ENCODE measurements at regions not wholly inside any gene's neighbourhood (a gene's known extent, or its start where the extent isn't known, plus 50 kb on each side); places are given as distances from the start of the nearest gene placed in this dataset.
A peak's percentile ranks its signal among the peaks of the same experiment; 100 is the strongest.

DNA sequence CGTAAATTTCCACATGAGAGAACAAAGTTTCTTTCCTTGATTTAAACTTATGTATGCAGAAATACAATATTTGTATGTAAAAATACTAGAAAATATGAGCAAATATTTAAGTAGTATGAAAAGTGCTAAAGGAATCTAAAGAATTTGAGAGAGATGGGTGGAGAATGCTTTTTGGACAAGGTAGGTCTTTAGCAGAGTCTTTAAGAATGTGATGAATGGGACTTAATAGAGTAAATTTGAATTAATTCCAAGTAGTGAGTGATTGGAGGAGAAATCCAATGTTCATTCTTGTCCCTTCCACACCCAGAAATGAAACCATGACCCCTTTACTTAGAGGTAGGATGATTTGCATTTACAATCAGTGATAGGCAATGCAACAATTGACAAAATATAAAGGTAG, 570.9 kb upstream of the ZFP42 start:
- DNase-seq (ENCODE audit: low read depth): no peak

DNA sequence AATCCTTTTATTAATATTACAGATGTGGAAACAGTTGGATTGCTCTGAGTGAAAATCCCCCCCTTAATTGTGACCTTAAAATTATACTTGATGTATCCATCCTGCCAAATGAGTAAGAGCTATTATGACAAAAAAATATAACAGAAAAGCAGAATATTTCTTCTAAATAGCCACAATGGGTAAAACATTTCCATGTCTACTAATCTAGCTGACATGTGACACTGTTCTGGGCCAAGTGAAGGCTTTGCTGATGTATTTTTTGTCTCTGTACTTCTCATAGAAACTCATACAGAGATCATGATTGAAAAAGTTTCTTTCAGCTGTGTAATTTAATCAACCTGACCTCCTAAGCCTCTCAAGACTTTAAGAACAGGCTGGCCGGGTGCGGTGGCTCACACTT, 569.1 kb upstream of the ZFP42 start:
- DNase-seq (ENCODE audit: low read depth): no peak

DNA sequence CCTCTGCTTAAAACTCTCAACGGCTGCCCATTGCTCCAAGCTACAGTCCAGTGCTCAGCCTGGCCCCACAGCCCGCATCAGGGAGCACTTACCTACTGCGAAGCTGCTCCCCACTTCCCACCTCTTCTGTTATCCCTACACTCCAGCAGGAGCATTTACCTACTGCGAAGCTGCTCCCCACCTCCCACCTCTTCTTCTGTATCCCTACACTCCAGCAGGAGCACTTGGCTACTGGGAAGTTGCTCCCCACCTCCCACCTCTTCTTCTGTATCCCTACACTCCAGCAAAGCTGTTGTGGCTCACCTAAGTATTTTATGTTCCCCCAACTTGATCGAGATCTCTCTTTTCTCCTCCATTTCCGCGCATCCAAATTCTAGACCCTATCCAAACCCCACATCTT, 563.3 kb upstream of the ZFP42 start:
- no peak for DNase-seq (ENCODE audit: low read depth)

GRCh38 chr4:187433141-187433540, 562.4 kb upstream of the ZFP42 start:
- no peak for DNase-seq (ENCODE audit: low read depth)

DNA sequence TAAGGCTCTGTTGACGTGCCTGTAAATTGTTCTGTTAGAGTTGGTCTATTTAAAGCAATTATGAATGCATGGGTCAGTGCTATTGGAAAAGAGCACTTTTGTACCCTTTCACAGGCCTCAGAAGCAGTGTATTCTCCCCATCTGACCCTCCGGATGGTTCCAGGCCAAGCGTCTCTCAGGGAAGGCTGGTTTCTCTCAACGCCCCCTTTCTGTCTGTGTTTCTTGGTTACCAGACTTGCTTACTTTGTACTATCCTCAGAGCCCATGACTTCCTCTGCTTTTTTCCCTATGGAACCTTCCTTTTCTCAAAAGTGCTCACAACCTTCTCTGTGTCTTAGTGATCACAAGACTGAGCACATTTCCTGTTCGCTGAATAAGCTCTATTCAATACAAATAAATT, 559.3 kb upstream of the ZFP42 start:
- no peak for DNase-seq (ENCODE audit: low read depth)

GRCh38 chr4:187444061-187444460, 551.5 kb upstream of the ZFP42 start:
- DNase-seq (ENCODE audit: low read depth): no peak

- no peak for DNase-seq (ENCODE audit: low read depth)
These were observed 545.9 kb upstream of the ZFP42 start for GRCh38 chr4:187449702-187450101.

GRCh38 chr4:187451776-187452175, 543.8 kb upstream of the ZFP42 start:
- no peak for DNase-seq (ENCODE audit: low read depth)

GRCh38 chr4:187460016-187460415, 535.6 kb upstream of the ZFP42 start:
- no peak for DNase-seq (ENCODE audit: low read depth)

DNA sequence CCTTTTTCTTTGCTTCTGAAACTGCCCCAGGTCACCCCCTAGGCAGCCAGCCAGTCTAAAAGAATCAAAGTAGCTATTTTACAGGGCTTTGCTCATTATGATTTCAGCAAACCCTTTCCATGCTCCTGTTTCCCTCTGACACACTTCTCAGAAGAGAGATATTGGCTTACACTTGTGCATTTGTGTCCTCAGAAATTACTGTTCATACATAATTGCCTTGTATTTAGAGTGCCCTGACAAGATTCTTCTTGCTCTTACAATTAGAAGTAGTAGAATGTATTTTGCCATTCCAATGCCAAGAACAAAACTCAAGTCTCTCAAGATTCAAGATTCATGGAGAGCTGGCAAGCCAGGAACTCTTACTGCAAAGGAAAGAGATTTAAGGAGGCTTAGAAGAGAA, 531.0 kb upstream of the ZFP42 start:
- DNase-seq (ENCODE audit: low read depth): no peak

- no peak for DNase-seq (ENCODE audit: low read depth)
These were observed 528.3 kb upstream of the ZFP42 start for GRCh38 chr4:187467224-187467623.

DNA sequence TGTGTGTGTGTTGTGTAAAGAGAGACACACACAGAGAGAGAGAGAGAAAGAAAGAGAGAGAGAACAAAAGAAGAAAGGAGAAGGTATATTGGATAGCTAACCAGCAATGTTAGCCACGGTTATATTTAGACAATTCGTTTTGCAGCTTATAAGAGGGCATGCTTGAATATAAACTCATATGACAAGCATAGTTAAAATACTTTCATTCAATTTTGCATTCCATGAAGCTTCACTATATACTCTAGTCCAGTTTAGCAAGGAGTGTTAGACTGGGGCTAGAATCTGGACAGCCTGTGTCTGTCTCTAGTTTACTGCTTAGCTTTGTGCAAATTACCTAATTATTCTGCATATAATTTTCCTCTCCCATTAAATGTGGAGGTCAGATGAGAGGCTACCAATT, 525.9 kb upstream of the ZFP42 start:
- no peak for DNase-seq (ENCODE audit: low read depth)

- no peak for DNase-seq (ENCODE audit: low read depth)
These were observed 525.5 kb upstream of the ZFP42 start for GRCh38 chr4:187470061-187470460.

- no peak for DNase-seq (ENCODE audit: low read depth)
These were observed 521.3 kb upstream of the ZFP42 start for GRCh38 chr4:187474238-187474637.

GRCh38 chr4:187475901-187476300, 519.7 kb upstream of the ZFP42 start:
- DNase-seq (ENCODE audit: low read depth): no peak

GRCh38 chr4:187477224-187477623, 518.3 kb upstream of the ZFP42 start:
- no peak for DNase-seq (ENCODE audit: low read depth)

- peak; percentile 74 for DNase-seq (ENCODE audit: low read depth)
These were observed 517.1 kb upstream of the ZFP42 start for GRCh38 chr4:187478292-187479140.

GRCh38 chr4:187479511-187479910, 516.1 kb upstream of the ZFP42 start:
- no peak for DNase-seq (ENCODE audit: low read depth)

GRCh38 chr4:187480146-187481145, 515.1 kb upstream of the ZFP42 start:
- DNase-seq (ENCODE audit: low read depth): peak; percentile 62

- DNase-seq (ENCODE audit: low read depth): no peak
These were observed 511.4 kb upstream of the ZFP42 start for GRCh38 chr4:187484186-187484585.

- DNase-seq (ENCODE audit: low read depth): no peak
These were observed 509.9 kb upstream of the ZFP42 start for GRCh38 chr4:187485676-187486075.

- DNase-seq (ENCODE audit: low read depth): no peak
These were observed 504.3 kb upstream of the ZFP42 start for GRCh38 chr4:187491286-187491685.

DNA sequence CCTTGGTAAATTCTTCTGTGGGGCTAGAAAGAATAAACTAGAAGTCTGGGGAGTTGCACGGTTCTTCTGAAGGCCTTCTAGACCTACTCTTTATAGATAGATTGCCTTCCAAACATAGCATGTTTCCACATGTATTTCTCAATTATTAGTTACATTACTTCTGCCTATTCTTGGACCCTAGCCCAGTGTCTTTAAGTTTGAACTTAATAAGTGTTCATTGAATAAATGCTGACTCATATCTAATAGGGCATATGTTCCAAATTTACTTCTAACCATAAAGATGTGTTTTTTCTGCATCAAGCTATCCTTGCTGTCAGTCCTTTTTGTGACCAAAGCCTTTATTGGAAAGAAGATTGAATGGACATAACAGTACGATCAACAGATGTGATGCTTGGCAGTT, 503.6 kb upstream of the ZFP42 start:
- no peak for DNase-seq (ENCODE audit: low read depth)
